Activated naive CD8-positive, alpha-beta T cell treated with anti-CD3 and anti-CD28 coated beads, Interleukin-2, amount 50 U/mL, for 24 hours (primary cell): ENCODE measurements at regions not wholly inside any gene's neighbourhood (a gene's known extent, or its start where the extent isn't known, plus 50 kb on each side); places are given as distances from the start of the nearest gene placed in this dataset.
A peak's percentile ranks its signal among the peaks of the same experiment; 100 is the strongest.
"Not testable (repeated sequence)": the region's sequence is repeated elsewhere in the genome, so short reads cannot be mapped to it uniquely, and the experiment has no call there.

Experiments
- ATAC-seq: fragments of 150-1000 bp; cut with Tn5 transposase; one replicate; pipeline ENCODE4 v1.10.0; 2021
- DNase-seq: peaks from one replicate; pipeline ENCODE4 v3.0.0; 2021
- H3K27ac Mint-ChIP-seq: one replicate; pipeline ENCODE4 v1.8.0; 2021; ENCODE audit warnings: mild to moderate bottlenecking, mixed read lengths
- H3K27me3 Mint-ChIP-seq: one replicate; pipeline ENCODE4 v1.8.0; 2021; ENCODE audit warnings: mixed read lengths
- H3K36me3 Mint-ChIP-seq: one replicate; pipeline ENCODE4 v1.8.0; 2021; ENCODE audit warnings: low read depth, mixed read lengths
- H3K4me1 Mint-ChIP-seq: one replicate; pipeline ENCODE4 v1.8.0; 2021; ENCODE audit warnings: mixed read lengths
- H3K4me3 Mint-ChIP-seq: one replicate; pipeline ENCODE4 v1.8.0; 2021; ENCODE audit warnings: mild to moderate bottlenecking, moderate library complexity, mixed read lengths
- H3K9me3 Mint-ChIP-seq: one replicate; pipeline ENCODE4 v1.8.0; 2021; ENCODE audit warnings: mixed read lengths

GRCh38 chr3:25844891-25845290 is 55.0 kb downstream of the OXSM start:
- no peak overlapping the region for H3K4me3 Mint-ChIP-seq
- H3K36me3 Mint-ChIP-seq: no peaks in the 10 kb centered on the region
- H3K4me1 Mint-ChIP-seq: peaks cover 9% of the 10 kb centered on the region
- no peaks in the 10 kb centered on the region for H3K9me3 Mint-ChIP-seq
- no peak overlapping the region for H3K27ac Mint-ChIP-seq
- no peak for ATAC-seq
- peaks cover 5% of the 10 kb centered on the region for H3K27me3 Mint-ChIP-seq
- DNase-seq: no peak

GRCh38 chr3:25846282-25846681 is 56.4 kb downstream of the OXSM start:
- Mint-ChIP-seq H3K4me3 (no peak overlapping the region), H3K9me3 (no peaks in the 10 kb centered on the region), H3K27me3 (peaks cover 2% of the 10 kb centered on the region), H3K4me1 (peaks cover 15% of the 10 kb centered on the region), H3K36me3 (no peaks in the 10 kb centered on the region), H3K27ac (no peak overlapping the region)
- no peak for ATAC-seq
- no peak for DNase-seq

- ATAC-seq: no peak
- H3K27ac Mint-ChIP-seq: peak overlapping the region; percentile 69
- no peak overlapping the region for H3K4me3 Mint-ChIP-seq
- peaks cover 16% of the 10 kb centered on the region for H3K4me1 Mint-ChIP-seq
- DNase-seq: no peak
- H3K9me3 Mint-ChIP-seq: no peaks in the 10 kb centered on the region
- H3K27me3 Mint-ChIP-seq: no peaks in the 10 kb centered on the region
- H3K36me3 Mint-ChIP-seq: no peaks in the 10 kb centered on the region
These were observed 59.2 kb downstream of the OXSM start for GRCh38 chr3:25849091-25849490.

- peak overlapping the region; percentile 69 for H3K27ac Mint-ChIP-seq
- no peaks in the 10 kb centered on the region for H3K36me3 Mint-ChIP-seq
- peaks cover 18% of the 10 kb centered on the region for H3K4me1 Mint-ChIP-seq
- ATAC-seq (peak; percentile 91), DNase-seq (no peak)
- no peaks in the 10 kb centered on the region for H3K9me3 Mint-ChIP-seq
- no peak overlapping the region for H3K4me3 Mint-ChIP-seq
- H3K27me3 Mint-ChIP-seq: no peaks in the 10 kb centered on the region
These were observed 59.9 kb downstream of the OXSM start for GRCh38 chr3:25849641-25850385.

GRCh38 chr3:25851693-25852259 is 61.9 kb downstream of the OXSM start:
- not testable (repeated sequence) for DNase-seq, H3K27ac Mint-ChIP-seq, H3K36me3 Mint-ChIP-seq, H3K27me3 Mint-ChIP-seq, H3K9me3 Mint-ChIP-seq, ATAC-seq, H3K4me3 Mint-ChIP-seq
- peaks cover 22% of the 10 kb centered on the region for H3K4me1 Mint-ChIP-seq

- Mint-ChIP-seq H3K9me3 (no peaks in the 10 kb centered on the region), H3K36me3 (no peaks in the 10 kb centered on the region), H3K4me3 (no peak overlapping the region), H3K27ac (no peak overlapping the region), H3K27me3 (no peaks in the 10 kb centered on the region), H3K4me1 (peaks cover 19% of the 10 kb centered on the region)
- no peak for ATAC-seq
- DNase-seq: no peak
These were observed 64.3 kb downstream of the OXSM start for GRCh38 chr3:25854214-25854613.

GRCh38 chr3:25854635-25855034 is 64.7 kb downstream of the OXSM start:
- no peak overlapping the region for H3K4me3 Mint-ChIP-seq
- no peaks in the 10 kb centered on the region for H3K27me3 Mint-ChIP-seq
- DNase-seq: no peak

GRCh38 chr3:25855266-25855784 is 65.4 kb downstream of the OXSM start:
- DNase-seq (no peak), ATAC-seq (no peak)
- no peak overlapping the region for H3K4me3 Mint-ChIP-seq
- no peaks in the 10 kb centered on the region for H3K9me3 Mint-ChIP-seq
- peaks cover 8% of the 10 kb centered on the region for H3K4me1 Mint-ChIP-seq
- no peaks in the 10 kb centered on the region for H3K36me3 Mint-ChIP-seq
- H3K27me3 Mint-ChIP-seq: no peaks in the 10 kb centered on the region
- no peak overlapping the region for H3K27ac Mint-ChIP-seq

More at GRCh38 chr3:25854635-25855034, 64.7 kb downstream of the OXSM start:
- H3K27ac Mint-ChIP-seq: no peak overlapping the region
- peaks cover 15% of the 10 kb centered on the region for H3K4me1 Mint-ChIP-seq
- no peaks in the 10 kb centered on the region for H3K9me3 Mint-ChIP-seq
- no peaks in the 10 kb centered on the region for H3K36me3 Mint-ChIP-seq
- no peak for ATAC-seq

GRCh38 chr3:25856902-25857518 is 67.1 kb downstream of the OXSM start:
- DNase-seq: no peak
- Mint-ChIP-seq H3K4me1 (peaks cover 8% of the 10 kb centered on the region), H3K27me3 (no peaks in the 10 kb centered on the region)

GRCh38 chr3:25861566-25861965 is 71.7 kb downstream of the OXSM start:
- DNase-seq (no peak), ATAC-seq (no peak)
- Mint-ChIP-seq H3K4me3 (no peak overlapping the region), H3K36me3 (no peaks in the 10 kb centered on the region), H3K27me3 (no peaks in the 10 kb centered on the region), H3K27ac (no peak overlapping the region), H3K4me1 (no peaks in the 10 kb centered on the region), H3K9me3 (no peaks in the 10 kb centered on the region)

More at GRCh38 chr3:25856902-25857518, 67.1 kb downstream of the OXSM start:
- no peak overlapping the region for H3K4me3 Mint-ChIP-seq
- no peak for ATAC-seq
- H3K27ac Mint-ChIP-seq: no peak overlapping the region
- no peaks in the 10 kb centered on the region for H3K9me3 Mint-ChIP-seq
- H3K36me3 Mint-ChIP-seq: no peaks in the 10 kb centered on the region

GRCh38 chr3:25863011-25863415 is 73.1 kb downstream of the OXSM start:
- H3K4me3 Mint-ChIP-seq: no peak overlapping the region
- no peak overlapping the region for H3K27ac Mint-ChIP-seq
- DNase-seq (no peak), ATAC-seq (no peak)
- no peaks in the 10 kb centered on the region for H3K36me3 Mint-ChIP-seq
- H3K4me1 Mint-ChIP-seq: peaks cover 1% of the 10 kb centered on the region
- H3K27me3 Mint-ChIP-seq: no peaks in the 10 kb centered on the region
- H3K9me3 Mint-ChIP-seq: no peaks in the 10 kb centered on the region

GRCh38 chr3:25863416-25863959 is 73.6 kb downstream of the OXSM start:
- Mint-ChIP-seq H3K4me3 (no peak overlapping the region), H3K36me3 (no peaks in the 10 kb centered on the region), H3K9me3 (no peaks in the 10 kb centered on the region), H3K27me3 (no peaks in the 10 kb centered on the region), H3K27ac (no peak overlapping the region), H3K4me1 (peaks cover 1% of the 10 kb centered on the region)
- no peak for ATAC-seq
- no peak for DNase-seq

GRCh38 chr3:25870452-25870851 is 80.6 kb downstream of the OXSM start:
- peaks cover 11% of the 10 kb centered on the region for H3K4me1 Mint-ChIP-seq
- peaks cover 2% of the 10 kb centered on the region for H3K27me3 Mint-ChIP-seq
- DNase-seq (no peak), ATAC-seq (peak; percentile 88)
- no peak overlapping the region for H3K4me3 Mint-ChIP-seq
- H3K27ac Mint-ChIP-seq: peak overlapping the region; percentile 69
- H3K9me3 Mint-ChIP-seq: peaks cover 8% of the 10 kb centered on the region
- H3K36me3 Mint-ChIP-seq: peaks cover 2% of the 10 kb centered on the region

GRCh38 chr3:25872200-25872877 is 82.4 kb downstream of the OXSM start:
- peaks cover 8% of the 10 kb centered on the region for H3K9me3 Mint-ChIP-seq
- H3K4me1 Mint-ChIP-seq: peaks cover 9% of the 10 kb centered on the region
- ATAC-seq (no peak), DNase-seq (no peak)
- H3K27ac Mint-ChIP-seq: no peak overlapping the region
- H3K4me3 Mint-ChIP-seq: no peak overlapping the region
- peaks cover 2% of the 10 kb centered on the region for H3K27me3 Mint-ChIP-seq
- peaks cover 2% of the 10 kb centered on the region for H3K36me3 Mint-ChIP-seq
